ENCODE measurements at regions not wholly inside any gene's neighbourhood (a gene's known extent, or its start where the extent isn't known, plus 50 kb on each side); places are given as distances from the start of the nearest gene placed in this dataset.
A peak's percentile ranks its signal among the peaks of the same experiment; 100 is the strongest.
"Not testable (repeated sequence)": the region's sequence is repeated elsewhere in the genome, so short reads cannot be mapped to it uniquely, and the experiment has no call there.

- no peak for DNase-seq (ENCODE audit: low read depth)
These were observed 233.0 kb downstream of the ERMARD start for GRCh38 chr6:169984181-169985120.

- no peak for DNase-seq (ENCODE audit: low read depth)
These were observed 232.2 kb downstream of the ERMARD start for GRCh38 chr6:169983651-169984050.

DNA sequence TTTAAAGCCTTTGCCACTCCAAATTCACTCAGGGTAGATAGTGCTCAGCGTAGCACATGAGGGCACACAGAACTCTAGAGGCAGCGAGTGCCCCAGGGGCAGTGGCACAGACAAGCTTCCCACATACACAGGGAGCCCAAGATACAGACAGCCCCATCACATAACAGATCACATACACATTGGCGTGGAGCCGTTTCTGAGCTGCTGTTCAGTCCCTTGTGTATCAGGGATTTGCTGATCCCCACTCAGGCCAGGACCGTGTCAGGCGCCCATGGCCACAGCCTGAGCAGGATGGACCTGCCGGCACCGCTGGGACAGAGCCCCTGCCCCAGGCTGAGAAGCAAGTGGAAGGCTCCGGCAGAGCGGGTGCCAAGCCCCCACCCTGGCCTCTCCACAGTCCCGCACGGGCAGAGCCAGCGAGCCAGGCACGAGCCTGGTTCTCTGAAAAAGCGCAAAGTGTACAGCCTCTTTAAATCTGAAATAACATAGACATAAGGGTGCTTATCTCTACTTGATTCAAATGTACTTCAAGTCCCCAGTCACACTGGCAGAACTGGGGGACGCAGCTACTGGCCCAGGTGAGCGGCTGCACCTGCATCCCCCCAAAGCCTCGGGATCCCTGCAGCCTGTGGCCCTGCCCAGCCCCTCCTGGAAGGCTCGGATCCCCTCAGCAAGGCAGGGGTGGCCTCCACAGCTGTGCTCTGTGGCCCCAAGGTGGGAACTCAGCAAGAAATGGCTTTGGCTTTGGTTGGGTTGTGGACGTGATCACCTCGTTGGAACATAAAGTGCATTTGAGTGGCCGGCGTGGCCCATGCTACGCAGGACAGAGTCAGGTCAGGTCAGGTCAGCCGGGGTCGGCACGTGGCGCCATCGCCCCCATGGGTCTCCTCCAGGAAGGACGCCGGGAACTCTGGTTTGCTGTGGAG is 231.3 kb downstream of the ERMARD start:
- no peak for DNase-seq (ENCODE audit: low read depth)

DNA sequence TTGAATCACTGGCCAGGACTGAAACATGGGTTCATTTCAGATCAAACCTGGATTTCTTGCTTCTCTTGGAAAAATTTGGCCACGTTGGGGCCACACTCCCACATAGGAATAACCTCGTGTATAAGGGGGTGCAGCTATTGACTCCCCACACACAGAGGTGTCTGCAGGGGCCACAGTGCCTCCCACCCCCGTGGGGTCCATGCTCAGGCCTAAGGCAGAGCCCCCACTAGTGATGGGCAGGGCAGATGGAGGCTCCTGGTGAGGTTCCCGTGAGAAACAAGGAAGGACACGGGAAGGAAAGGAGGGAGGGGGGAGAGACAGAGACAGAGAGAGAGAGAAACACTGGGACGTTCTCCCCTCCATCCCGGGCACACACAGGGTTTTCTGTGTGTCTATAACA is 230.5 kb downstream of the ERMARD start:
- DNase-seq (ENCODE audit: low read depth): no peak

DNA sequence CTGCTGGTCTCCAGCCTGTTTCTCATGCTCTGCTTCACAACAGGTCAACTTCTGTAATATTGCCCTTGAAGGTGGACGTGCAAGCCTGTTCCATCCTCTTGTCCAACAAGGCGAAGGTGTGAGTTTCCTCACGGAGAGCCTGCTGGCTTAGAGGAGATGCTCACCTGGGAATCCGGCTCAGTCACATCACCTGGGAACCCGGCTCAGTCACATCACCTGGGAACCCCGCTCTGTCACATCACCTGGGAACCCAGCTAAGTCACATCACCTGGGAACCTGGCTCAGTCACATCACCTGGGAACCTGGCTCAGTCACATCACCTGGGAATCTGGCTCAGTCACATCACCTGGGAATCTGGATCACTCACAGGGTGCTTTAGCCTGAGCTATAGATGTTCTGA is 230.1 kb downstream of the ERMARD start:
- no peak for DNase-seq (ENCODE audit: low read depth)

GRCh38 chr6:169980826-169981450 is 229.5 kb downstream of the ERMARD start:
- no peak for DNase-seq (ENCODE audit: low read depth)

DNA sequence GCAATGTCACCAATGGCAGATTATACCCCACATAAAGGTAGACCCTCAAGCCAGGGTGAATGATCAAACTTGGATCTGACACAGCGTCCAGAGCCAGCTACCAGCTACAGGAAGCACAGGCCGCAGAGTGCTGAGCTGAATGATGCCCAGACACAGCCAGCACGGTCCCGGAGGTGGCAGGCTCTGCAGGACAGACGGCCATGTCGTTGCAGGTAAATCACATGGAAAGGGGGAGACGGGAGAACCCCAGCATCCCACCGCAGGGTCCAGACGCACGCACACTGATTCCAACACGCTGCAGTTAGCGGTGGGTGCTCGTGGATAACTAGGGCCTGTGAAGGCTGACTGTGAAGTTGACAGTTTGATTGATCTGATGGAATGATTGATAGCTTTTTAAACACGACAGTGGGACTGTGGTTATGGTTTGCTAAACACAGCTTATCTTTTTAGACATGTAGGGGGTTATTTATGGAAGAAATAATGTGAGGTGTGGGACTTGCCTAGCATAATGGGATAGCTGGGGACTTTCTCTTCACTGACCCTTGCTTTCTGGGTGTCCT is 228.5 kb downstream of the ERMARD start:
- DNase-seq (ENCODE audit: low read depth): no peak

- no peak for DNase-seq (ENCODE audit: low read depth)
These were observed 227.3 kb downstream of the ERMARD start for GRCh38 chr6:169978615-169979161.

GRCh38 chr6:169977434-169978265 is 226.2 kb downstream of the ERMARD start:
- no peak for DNase-seq (ENCODE audit: low read depth)

- DNase-seq (ENCODE audit: low read depth): peak; percentile 29
These were observed 225.1 kb downstream of the ERMARD start for GRCh38 chr6:169976301-169977081.

DNA sequence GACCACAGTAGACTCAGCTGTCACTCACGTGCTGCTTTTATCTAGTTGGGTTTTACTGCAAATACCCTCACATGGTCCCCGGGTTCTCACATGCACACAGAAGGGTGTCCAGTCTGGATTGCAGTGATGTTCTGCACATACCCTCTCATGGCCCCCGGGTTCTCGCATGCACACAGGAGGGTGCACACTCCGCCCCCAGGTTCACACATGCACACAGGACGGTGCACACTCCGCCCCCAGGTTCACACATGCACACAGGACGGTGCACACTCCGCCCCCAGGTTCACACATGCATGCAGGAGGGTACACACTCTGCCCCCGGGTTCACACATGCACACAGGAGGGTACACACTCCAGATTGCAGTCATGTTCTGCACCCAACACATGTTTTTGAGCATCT is 224.3 kb downstream of the ERMARD start:
- no peak for DNase-seq (ENCODE audit: low read depth)

- DNase-seq (ENCODE audit: low read depth): no peak
These were observed 223.9 kb downstream of the ERMARD start for GRCh38 chr6:169975286-169975685.

DNA sequence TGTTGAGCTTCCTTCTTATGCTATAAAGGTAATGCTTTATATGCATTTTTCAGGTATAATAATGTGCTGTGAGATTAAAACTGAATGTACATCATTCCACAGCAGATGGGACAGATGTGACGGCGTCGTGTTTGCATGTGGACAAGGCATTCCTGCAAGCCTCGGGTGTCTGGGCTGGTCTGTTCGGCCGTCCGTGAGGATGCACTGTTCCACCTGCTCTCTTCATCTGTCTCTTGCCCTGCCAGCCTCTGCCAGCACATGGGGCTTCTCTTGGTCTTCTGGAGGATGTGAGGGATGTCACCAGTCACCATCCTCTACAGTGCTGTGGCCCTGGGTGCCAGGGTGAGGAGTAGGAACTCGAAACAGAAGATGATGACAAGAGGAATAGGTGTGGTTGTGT is 223.2 kb downstream of the ERMARD start:
- no peak for DNase-seq (ENCODE audit: low read depth)

- not testable (repeated sequence) for DNase-seq (ENCODE audit: low read depth)
These were observed 222.4 kb downstream of the ERMARD start for GRCh38 chr6:169973588-169974467.

DNA sequence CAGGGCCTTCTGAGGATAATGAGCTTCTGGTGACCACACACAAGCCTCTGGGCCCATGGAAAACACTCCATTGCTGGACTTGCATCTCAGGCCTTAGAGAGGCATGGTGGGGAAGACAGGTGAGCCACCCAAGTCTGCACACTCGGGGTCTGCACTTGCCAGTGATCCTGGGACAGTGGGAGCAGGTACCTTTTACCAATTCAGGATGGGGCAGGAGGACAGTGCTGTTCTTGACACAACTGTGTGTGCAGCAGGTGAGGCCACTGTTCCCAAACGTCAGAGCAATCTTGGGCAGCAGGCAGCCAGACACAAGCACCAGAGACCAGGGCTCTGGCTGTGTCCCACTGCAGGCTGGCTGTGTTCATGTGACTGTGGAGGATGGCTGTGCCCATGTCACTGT is 221.3 kb downstream of the ERMARD start:
- no peak for DNase-seq (ENCODE audit: low read depth)

- no peak for DNase-seq (ENCODE audit: low read depth)
These were observed 220.8 kb downstream of the ERMARD start for GRCh38 chr6:169972101-169972651.

DNA sequence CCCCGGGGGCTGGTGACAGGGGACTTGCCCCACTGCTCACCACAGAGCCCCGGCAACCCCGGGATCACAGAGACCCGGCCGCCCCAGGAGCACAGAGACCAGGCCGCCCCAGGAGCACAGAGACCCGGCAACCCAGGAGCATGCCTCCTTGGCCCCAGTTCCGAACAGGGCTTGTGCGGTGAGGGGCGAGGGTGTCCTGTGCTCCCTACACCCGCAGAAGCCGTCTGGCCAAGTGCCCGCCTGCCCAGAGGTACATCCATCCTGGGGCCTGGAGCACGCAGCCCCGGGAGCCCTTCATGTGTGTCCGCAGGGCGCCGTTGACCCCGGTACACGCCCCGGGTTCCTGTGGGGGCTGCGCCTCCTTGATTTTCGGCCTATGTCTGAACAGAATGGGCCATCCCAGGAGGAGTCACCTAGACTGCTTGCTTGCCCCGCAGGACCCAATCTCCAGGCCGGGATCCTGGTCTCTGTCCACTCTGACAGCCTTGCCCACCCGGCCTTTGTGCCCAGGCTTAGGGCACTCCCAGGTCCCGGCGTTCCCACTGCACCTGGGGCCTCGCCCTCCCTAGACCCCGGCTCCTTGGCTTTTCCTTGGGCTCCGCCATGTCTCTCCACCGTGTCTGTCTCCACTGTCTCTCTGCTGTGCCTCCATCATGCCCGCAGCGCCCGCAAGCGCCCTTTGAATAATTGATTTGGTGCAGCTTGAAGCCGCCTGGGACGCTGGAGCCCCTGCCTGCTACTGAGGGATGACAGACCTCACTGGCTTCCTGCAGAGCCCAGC is 219.8 kb downstream of the ERMARD start:
- no peak for DNase-seq (ENCODE audit: low read depth)

All from HT1080 (cell line).